ENCODE measurements at regions not wholly inside any gene's neighbourhood (a gene's known extent, or its start where the extent isn't known, plus 50 kb on each side); places are given as distances from the start of the nearest gene placed in this dataset.
A peak's percentile ranks its signal among the peaks of the same experiment; 100 is the strongest.

- H3K27me3 ChIP-seq (ENCODE audit: control insufficient read depth, insufficient read depth, low read length), result no peaks in the 10 kb centered on the region
- H3K36me3 ChIP-seq (ENCODE audit: control insufficient read depth, insufficient read depth, low read length), result no peaks in the 10 kb centered on the region
- no peak for DNase-seq
- H3K4me3 ChIP-seq (ENCODE audit: low read length), result no peak overlapping the region
- H3K9me3 ChIP-seq (ENCODE audit: control insufficient read depth, low read depth, low read length), result peaks cover 10% of the 10 kb centered on the region
- peaks cover 10% of the 10 kb centered on the region for H3K4me1 ChIP-seq (ENCODE audit: control insufficient read depth, insufficient read depth, low read length)
- no peak overlapping the region for H3K27ac ChIP-seq (ENCODE audit: low read length)
- WGBS (ENCODE audit: insufficient coverage, low lambda C conversion rate), result 100% methylated on average over 2 of the region's 7 CpGs
Measured at GRCh38 chr12:94057262-94058151, 90.9 kb upstream of the PLXNC1 start.

GRCh38 chr12:94059394-94060368, 88.7 kb upstream of the PLXNC1 start:
- Histone ChIP-seq H3K4me3 (ENCODE audit: low read length) (no peak overlapping the region), H3K36me3 (ENCODE audit: control insufficient read depth, insufficient read depth, low read length) (no peaks in the 10 kb centered on the region), H3K9me3 (ENCODE audit: control insufficient read depth, low read depth, low read length) (peaks cover 4% of the 10 kb centered on the region), H3K4me1 (ENCODE audit: control insufficient read depth, insufficient read depth, low read length) (no peaks in the 10 kb centered on the region), H3K27me3 (ENCODE audit: control insufficient read depth, insufficient read depth, low read length) (no peaks in the 10 kb centered on the region), H3K27ac (ENCODE audit: low read length) (no peak overlapping the region)
- DNase-seq, result no peak
- no CpG with 5 or more reads among the region's 5 CpGs for WGBS (ENCODE audit: insufficient coverage, low lambda C conversion rate)

GRCh38 chr12:94062194-94062593, 86.2 kb upstream of the PLXNC1 start:
- Histone ChIP-seq H3K4me3 (ENCODE audit: low read length) (no peak overlapping the region), H3K9me3 (ENCODE audit: control insufficient read depth, low read depth, low read length) (no peaks in the 10 kb centered on the region), H3K27me3 (ENCODE audit: control insufficient read depth, insufficient read depth, low read length) (no peaks in the 10 kb centered on the region), H3K27ac (ENCODE audit: low read length) (no peak overlapping the region), H3K36me3 (ENCODE audit: control insufficient read depth, insufficient read depth, low read length) (no peaks in the 10 kb centered on the region), H3K4me1 (ENCODE audit: control insufficient read depth, insufficient read depth, low read length) (no peaks in the 10 kb centered on the region)
- no peak for DNase-seq
- WGBS (ENCODE audit: insufficient coverage, low lambda C conversion rate), result 100% methylated on average over 1 of the region's 1 CpG

GRCh38 chr12:94062796-94063635, 85.4 kb upstream of the PLXNC1 start:
- Histone ChIP-seq H3K36me3 (ENCODE audit: control insufficient read depth, insufficient read depth, low read length) (no peaks in the 10 kb centered on the region), H3K27ac (ENCODE audit: low read length) (no peak overlapping the region)
- no CpG with 5 or more reads among the region's 4 CpGs for WGBS (ENCODE audit: insufficient coverage, low lambda C conversion rate)

GRCh38 chr12:94070520-94070919, 77.9 kb upstream of the PLXNC1 start:
- no peaks in the 10 kb centered on the region for H3K36me3 ChIP-seq (ENCODE audit: control insufficient read depth, insufficient read depth, low read length)

More at GRCh38 chr12:94062796-94063635, 85.4 kb upstream of the PLXNC1 start:
- Histone ChIP-seq H3K27me3 (ENCODE audit: control insufficient read depth, insufficient read depth, low read length) (no peaks in the 10 kb centered on the region), H3K4me1 (ENCODE audit: control insufficient read depth, insufficient read depth, low read length) (no peaks in the 10 kb centered on the region), H3K9me3 (ENCODE audit: control insufficient read depth, low read depth, low read length) (no peaks in the 10 kb centered on the region), H3K4me3 (ENCODE audit: low read length) (no peak overlapping the region)
- DNase-seq, result peak; percentile 34 to 58

GRCh38 chr12:94071258-94071657, 77.1 kb upstream of the PLXNC1 start:
- Histone ChIP-seq H3K4me1 (ENCODE audit: control insufficient read depth, insufficient read depth, low read length) (peaks cover 8% of the 10 kb centered on the region), H3K4me3 (ENCODE audit: low read length) (no peak overlapping the region), H3K36me3 (ENCODE audit: control insufficient read depth, insufficient read depth, low read length) (no peaks in the 10 kb centered on the region), H3K27me3 (ENCODE audit: control insufficient read depth, insufficient read depth, low read length) (no peaks in the 10 kb centered on the region), H3K27ac (ENCODE audit: low read length) (no peak overlapping the region), H3K9me3 (ENCODE audit: control insufficient read depth, low read depth, low read length) (no peaks in the 10 kb centered on the region)
- no CpG with 5 or more reads among the region's 2 CpGs for WGBS (ENCODE audit: insufficient coverage, low lambda C conversion rate)
- no peak for DNase-seq

More at GRCh38 chr12:94070520-94070919, 77.9 kb upstream of the PLXNC1 start:
- WGBS (ENCODE audit: insufficient coverage, low lambda C conversion rate), result no CpG with 5 or more reads among the region's 5 CpGs
- no peaks in the 10 kb centered on the region for H3K27me3 ChIP-seq (ENCODE audit: control insufficient read depth, insufficient read depth, low read length)
- peak; percentile 92 to 97 for DNase-seq
- peak overlapping the region; percentile 7 for H3K27ac ChIP-seq (ENCODE audit: low read length)
- no peak overlapping the region for H3K4me3 ChIP-seq (ENCODE audit: low read length)
- peaks cover 6% of the 10 kb centered on the region for H3K4me1 ChIP-seq (ENCODE audit: control insufficient read depth, insufficient read depth, low read length)
- H3K9me3 ChIP-seq (ENCODE audit: control insufficient read depth, low read depth, low read length), result no peaks in the 10 kb centered on the region

- no peak for DNase-seq
- 80% methylated on average over 2 of the region's 9 CpGs for WGBS (ENCODE audit: insufficient coverage, low lambda C conversion rate)
- Histone ChIP-seq H3K9me3 (ENCODE audit: control insufficient read depth, low read depth, low read length) (no peaks in the 10 kb centered on the region), H3K4me1 (ENCODE audit: control insufficient read depth, insufficient read depth, low read length) (peaks cover 8% of the 10 kb centered on the region), H3K27me3 (ENCODE audit: control insufficient read depth, insufficient read depth, low read length) (no peaks in the 10 kb centered on the region), H3K27ac (ENCODE audit: low read length) (no peak overlapping the region), H3K4me3 (ENCODE audit: low read length) (no peak overlapping the region), H3K36me3 (ENCODE audit: control insufficient read depth, insufficient read depth, low read length) (no peaks in the 10 kb centered on the region)
Measured at GRCh38 chr12:94073441-94074051, 74.8 kb upstream of the PLXNC1 start.

- WGBS (ENCODE audit: insufficient coverage, low lambda C conversion rate), result 70% methylated on average over 2 of the region's 14 CpGs
- Histone ChIP-seq H3K27ac (ENCODE audit: low read length) (no peak overlapping the region), H3K36me3 (ENCODE audit: control insufficient read depth, insufficient read depth, low read length) (no peaks in the 10 kb centered on the region), H3K4me1 (ENCODE audit: control insufficient read depth, insufficient read depth, low read length) (peaks cover 8% of the 10 kb centered on the region), H3K27me3 (ENCODE audit: control insufficient read depth, insufficient read depth, low read length) (no peaks in the 10 kb centered on the region), H3K9me3 (ENCODE audit: control insufficient read depth, low read depth, low read length) (no peaks in the 10 kb centered on the region), H3K4me3 (ENCODE audit: low read length) (no peak overlapping the region)
- DNase-seq, result no peak
Measured at GRCh38 chr12:94074216-94074979, 74.0 kb upstream of the PLXNC1 start.

GRCh38 chr12:94074980-94075629, 73.3 kb upstream of the PLXNC1 start:
- peak overlapping the region; percentile 12 for H3K27ac ChIP-seq (ENCODE audit: low read length)
- H3K4me3 ChIP-seq (ENCODE audit: low read length), result no peak overlapping the region
- peaks cover 8% of the 10 kb centered on the region for H3K4me1 ChIP-seq (ENCODE audit: control insufficient read depth, insufficient read depth, low read length)
- WGBS (ENCODE audit: insufficient coverage, low lambda C conversion rate), result no CpG with 5 or more reads among the region's 5 CpGs
- no peaks in the 10 kb centered on the region for H3K27me3 ChIP-seq (ENCODE audit: control insufficient read depth, insufficient read depth, low read length)
- no peaks in the 10 kb centered on the region for H3K36me3 ChIP-seq (ENCODE audit: control insufficient read depth, insufficient read depth, low read length)
- DNase-seq, result peak; percentile 64 to 69
- H3K9me3 ChIP-seq (ENCODE audit: control insufficient read depth, low read depth, low read length), result no peaks in the 10 kb centered on the region
